Hematopoietic multipotent progenitor cell treated with erythropoietin and hydrocortisone succinate and interleukin-3 and kit ligand, for 8 days (in vitro differentiated cells): ENCODE measurements at regions not wholly inside any gene's neighbourhood (a gene's known extent, or its start where the extent isn't known, plus 50 kb on each side); places are given as distances from the start of the nearest gene placed in this dataset.
"Not testable (repeated sequence)": the region's sequence is repeated elsewhere in the genome, so short reads cannot be mapped to it uniquely, and the experiment has no call there.

Experiments
- DNase-seq: peaks from one replicate; pipeline ENCODE4 v3.0.0-alpha.2; 2015

- no peak for DNase-seq
These were observed 171.5 kb downstream of the MYCN start for GRCh38 chr2:16111838-16112210.

DNA sequence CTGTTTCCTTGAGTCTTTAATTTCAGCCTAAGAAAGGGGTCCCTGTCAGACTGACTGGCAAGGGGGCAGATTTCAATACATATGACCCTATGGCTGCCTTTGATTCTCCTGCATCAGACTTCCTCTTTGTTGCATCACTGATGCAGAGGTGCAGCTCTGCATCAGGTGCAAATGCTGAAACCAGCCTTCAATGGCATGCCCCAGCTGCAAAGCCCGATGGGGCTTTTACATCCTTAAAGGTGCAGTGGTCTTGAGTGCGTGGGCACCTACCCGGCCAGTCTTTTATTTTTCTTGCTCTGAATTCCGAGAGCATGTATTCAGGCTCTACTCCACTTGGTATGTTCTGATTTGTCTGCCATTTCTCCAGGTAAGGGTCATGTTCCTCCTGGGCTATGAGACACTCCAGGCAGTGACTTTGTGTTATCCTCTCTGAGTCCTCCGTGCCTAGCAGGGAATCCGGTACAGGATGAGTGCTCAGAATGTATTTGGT is 169.5 kb downstream of the MYCN start:
- DNase-seq: no peak

GRCh38 chr2:16109368-16109820 is 169.0 kb downstream of the MYCN start:
- no peak for DNase-seq

GRCh38 chr2:16107246-16107645 is 166.9 kb downstream of the MYCN start:
- no peak for DNase-seq

GRCh38 chr2:16106619-16107018 is 166.3 kb downstream of the MYCN start:
- no peak for DNase-seq

DNA sequence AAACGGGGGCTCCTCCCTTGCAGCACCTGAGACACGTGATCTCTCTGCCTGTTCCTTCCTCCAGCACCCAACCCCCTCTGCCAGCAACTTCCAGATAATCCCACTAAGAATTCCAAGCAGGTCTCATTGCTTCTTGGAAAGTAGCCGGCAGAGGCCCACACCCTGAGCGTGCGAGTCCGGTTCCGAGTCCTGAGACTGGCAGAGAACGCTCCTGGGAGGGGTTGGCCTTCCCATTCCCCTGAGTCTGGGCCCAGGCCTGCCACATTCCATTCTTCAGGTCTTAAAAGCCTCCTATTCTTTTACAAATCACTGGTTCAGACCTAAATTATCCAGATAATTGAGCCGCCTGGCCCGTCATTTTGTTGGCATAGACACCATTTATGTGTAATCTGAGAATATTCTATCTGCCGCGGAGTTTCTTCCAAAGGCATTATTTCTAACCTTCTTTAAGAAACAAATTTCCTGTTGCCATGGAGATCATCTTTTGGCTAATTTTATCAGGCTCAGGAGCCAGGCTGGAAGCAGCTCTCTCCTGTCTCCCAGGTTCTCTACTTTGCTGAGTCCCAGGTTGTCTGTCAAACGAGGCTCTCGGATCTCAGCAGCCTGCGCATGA is 165.4 kb downstream of the MYCN start:
- no peak for DNase-seq

GRCh38 chr2:16104949-16105668 is 164.8 kb downstream of the MYCN start:
- DNase-seq: no peak

- no peak for DNase-seq
These were observed 164.1 kb downstream of the MYCN start for GRCh38 chr2:16104315-16104948.

DNA sequence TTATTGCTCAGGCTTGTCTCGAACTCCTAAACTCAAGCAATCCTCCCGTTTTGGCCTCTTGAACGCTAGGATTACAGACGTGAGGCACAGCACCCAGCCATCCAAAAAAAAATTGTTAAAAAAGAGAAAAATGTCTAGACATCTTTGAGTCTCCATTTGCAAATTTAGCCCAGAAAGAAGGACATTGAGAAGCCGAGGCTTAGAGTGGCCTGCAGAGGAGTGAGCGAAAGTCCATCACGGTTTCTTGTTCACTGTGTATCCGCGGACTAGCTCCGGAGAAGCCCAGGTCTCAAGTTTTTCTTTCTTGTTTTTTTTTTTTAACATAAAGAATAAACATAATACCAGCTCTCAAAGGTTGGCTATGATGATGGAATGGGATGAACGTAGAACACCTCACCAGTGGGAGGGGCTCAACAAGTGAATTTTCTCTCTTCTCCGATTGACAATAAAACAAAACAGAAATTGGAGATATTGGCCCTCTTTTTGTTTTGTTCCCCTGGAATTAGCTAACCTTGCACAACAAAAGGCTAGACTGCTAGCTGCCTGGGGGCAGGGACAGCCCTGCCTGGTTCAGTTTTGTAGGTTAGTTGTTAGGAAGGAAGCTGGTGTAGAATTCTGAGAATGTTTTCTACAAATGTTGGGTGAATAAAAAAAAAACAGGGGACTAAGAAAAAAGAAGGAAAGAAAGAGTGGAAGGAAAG is 163.4 kb downstream of the MYCN start:
- no peak for DNase-seq

DNA sequence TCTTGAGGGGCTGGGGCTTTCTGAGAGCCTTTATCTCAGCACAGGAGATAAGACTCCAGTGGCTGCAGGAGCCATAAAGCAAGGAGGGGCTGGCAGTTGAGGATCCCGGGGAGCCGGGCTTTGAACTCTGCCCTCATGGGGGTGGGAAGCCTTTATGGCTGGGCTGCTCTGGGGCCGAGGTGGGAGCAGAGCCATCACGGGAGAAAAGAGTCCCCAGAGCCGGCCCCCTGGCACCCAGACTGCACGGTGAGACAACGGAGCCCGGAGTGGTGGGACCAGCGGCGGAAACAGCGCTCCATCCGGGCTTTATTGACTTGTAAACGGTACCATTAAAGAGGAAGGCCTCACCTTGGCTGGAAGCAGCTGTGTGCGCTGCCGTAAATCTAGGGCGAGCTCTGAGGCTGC is 162.6 kb downstream of the MYCN start:
- no peak for DNase-seq

GRCh38 chr2:16102358-16102975 is 162.1 kb downstream of the MYCN start:
- DNase-seq: no peak

- no peak for DNase-seq
These were observed 160.8 kb downstream of the MYCN start for GRCh38 chr2:16101196-16101595.

GRCh38 chr2:16100006-16100405 is 159.7 kb downstream of the MYCN start:
- no peak for DNase-seq

GRCh38 chr2:16099326-16099725 is 159.0 kb downstream of the MYCN start:
- DNase-seq: no peak

GRCh38 chr2:16096962-16097361 is 156.6 kb downstream of the MYCN start:
- no peak for DNase-seq

DNA sequence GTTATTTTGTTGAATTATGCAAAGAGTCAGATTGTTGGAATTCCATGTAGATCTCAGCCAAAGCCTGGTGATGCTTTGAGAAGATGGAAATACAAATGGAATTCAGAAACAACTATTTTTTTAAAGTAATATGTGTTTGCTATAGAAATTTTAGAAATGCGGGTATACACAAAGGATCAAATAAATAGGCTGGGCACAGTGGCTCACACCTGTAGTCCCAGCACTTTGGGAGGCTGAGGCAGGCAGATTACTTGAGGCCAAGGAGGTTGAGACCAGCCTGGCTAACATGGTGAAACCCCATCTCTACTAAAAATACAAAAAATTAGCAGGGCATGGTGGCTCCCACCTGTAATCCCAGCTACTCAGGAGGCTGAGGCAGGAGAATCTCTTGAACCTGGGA is 155.1 kb downstream of the MYCN start:
- DNase-seq: not testable (repeated sequence)

GRCh38 chr2:16094811-16095210 is 154.5 kb downstream of the MYCN start:
- no peak for DNase-seq

- DNase-seq: no peak
These were observed 153.5 kb downstream of the MYCN start for GRCh38 chr2:16093639-16094529.

DNA sequence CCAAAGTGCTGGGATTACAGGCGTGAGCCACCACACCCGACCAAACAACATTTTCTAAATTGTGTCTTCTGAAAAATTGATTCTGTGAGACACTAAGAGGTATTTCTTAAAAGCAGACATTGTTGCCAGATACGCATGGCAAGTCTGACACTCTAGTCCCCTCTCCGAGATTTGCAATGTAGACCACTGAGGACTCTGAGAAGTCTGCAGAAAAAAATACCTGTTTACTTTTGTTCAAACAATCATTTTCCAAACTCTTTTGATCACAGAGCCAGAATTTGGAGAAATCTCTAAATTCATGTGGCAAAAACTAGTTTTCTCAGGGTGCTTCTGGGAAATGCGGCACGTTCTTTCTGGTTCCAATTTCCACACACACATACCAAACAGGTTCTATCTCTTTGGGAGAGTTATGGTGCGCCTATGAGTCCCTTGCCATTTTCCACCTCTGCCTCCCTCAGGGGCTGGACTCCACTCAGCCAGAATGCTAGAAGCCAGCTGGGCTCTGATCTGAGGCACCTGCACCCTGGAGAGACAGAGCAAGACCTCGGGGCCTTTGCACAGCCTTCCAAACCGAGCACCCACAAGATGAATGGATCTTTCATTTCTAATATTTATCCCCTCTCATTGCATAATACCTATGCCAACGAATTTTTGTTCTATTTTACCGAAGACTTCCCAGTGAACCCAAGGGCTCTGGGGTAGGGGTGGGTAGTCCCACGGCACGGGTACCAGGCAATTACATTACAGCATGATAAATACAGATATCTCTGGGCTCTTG is 152.7 kb downstream of the MYCN start:
- DNase-seq: no peak

GRCh38 chr2:16091576-16092282 is 151.4 kb downstream of the MYCN start:
- DNase-seq: no peak
